Kasumi-1 (cell line): ENCODE measurements at regions not wholly inside any gene's neighbourhood (a gene's known extent, or its start where the extent isn't known, plus 50 kb on each side); places are given as distances from the start of the nearest gene placed in this dataset.
"Not testable (repeated sequence)": the region's sequence is repeated elsewhere in the genome, so short reads cannot be mapped to it uniquely, and the experiment has no call there.

Source experiments
- DNase-seq, 2 experiments: peaks; one replicate each; lab custom pipeline; 2025; lab: John Stamatoyannopoulos, UW

- not testable (repeated sequence) for DNase-seq
These were observed 1093.1 kb upstream of the DEFB115 start for GRCh38 chr20:30164389-30164788.

- no peak for DNase-seq
These were observed 1089.9 kb upstream of the DEFB115 start for GRCh38 chr20:30167540-30167939.

DNA sequence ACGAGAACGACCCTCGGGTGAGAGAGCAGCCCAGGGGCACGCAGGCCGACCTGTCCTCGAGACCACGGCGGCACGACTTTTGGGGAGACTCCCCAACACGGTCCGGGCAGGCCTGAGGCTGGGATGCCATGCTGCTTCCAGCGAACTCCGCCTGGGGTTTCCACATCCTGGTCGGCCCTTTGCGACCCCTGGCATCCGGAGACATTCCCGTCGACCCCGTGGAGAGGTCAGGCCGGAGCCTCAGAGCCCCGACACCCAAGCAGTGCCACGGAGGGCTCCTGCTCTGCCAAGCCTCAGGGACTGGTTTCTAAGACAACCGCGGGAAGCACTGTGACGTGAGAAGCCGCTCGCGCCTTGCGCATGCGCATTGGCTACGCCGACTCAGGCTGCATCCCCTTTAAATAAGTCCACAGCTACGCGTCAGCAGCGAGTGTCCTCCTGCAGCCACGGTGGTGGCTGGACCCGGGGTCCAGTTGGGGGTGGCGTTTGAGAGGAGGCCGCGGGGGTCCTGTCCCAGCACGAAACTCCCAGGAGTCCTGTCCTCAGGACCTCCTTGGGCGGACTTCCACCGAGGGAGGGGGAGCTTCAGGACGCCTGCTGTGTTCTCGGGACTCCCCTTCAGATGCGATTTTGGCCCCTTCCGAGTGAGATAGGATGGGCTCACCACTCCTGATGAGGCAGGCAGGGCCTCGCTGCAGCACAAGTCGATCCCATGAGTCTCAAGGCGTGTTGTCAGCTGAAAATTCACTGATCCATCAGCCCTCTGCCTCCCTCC lies 1089.3 kb upstream of the DEFB115 start:
- no peak for DNase-seq

GRCh38 chr20:30168800-30169138 lies 1088.7 kb upstream of the DEFB115 start:
- no peak for DNase-seq

DNA sequence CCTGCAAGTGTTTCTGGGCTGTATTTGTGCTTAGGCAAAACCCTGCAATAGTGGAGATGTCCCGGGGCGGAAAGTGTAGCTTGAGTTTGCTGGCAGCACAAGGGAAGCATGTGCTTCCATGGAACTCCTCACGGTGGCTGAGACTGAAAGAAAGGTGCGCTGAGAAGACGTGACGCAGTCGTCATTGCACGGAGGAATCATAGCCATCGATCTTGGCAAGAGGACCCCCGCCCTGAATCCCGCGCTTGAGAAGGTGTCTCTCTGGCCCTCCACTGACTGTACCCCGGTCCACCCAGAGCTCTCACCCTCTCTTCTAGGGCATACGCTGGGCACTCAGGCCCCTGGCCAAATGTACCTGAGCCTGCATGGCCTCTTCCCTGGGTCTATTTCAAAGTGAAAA lies 1081.8 kb upstream of the DEFB115 start:
- no peak for DNase-seq

DNA sequence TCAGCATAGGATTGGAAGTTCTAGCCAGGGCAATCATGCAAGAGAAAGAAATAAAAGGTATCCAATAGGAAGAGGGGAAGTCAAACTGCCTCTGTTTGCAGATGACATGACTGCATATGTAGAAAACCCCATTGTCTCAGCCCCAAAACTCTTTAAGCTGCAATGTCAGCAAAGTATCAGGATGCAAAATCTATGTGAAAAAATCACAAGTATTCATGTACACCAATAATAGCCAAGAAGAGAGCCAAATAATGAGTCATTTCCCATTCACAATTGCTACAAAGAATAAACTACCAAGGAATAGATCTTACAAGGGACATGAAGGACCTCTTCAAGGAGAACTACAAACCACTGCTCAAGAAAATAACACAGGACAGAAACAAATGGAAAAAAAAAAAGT lies 1074.3 kb upstream of the DEFB115 start:
- not testable (repeated sequence) for DNase-seq

DNA sequence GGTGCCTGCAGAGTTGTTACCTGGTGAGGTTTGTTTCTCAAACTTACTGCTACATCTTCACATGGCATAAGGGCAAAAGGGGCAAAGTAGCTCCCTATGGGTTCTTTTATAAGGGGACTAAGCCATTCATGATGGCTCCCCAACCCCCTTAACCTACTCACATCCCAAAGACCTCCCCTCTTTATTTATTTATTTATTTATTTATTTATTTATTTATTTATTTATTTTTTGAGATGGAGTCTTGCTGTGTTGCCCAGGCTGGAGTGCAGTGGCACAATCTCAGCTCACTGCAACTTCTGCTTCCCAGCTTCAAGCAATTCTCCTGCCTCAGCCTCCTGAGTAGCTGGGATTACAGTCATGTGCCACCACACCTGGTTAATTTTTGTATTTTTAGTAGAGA lies 1065.7 kb upstream of the DEFB115 start:
- not testable (repeated sequence) for DNase-seq

DNA sequence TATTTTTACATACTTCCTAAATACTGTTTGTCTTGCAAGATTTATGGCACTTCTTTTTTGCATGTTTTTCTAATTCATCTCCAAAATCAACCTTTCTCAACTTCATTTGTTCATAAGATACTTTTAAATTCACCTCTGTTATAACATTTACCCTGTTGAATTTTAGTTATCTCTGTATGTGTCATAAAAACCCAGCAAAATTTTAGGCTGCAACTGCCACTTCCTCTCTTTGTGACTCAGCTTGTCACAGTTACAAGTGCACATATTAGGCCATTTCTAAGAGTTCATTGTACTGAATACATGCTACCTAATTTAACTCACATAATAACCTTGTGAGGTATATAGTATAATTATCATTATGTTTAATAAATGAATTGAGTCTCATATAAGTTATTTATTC lies 1023.0 kb upstream of the DEFB115 start:
- peak; percentile 33 to 53 for DNase-seq

GRCh38 chr20:30275073-30275472 lies 982.4 kb upstream of the DEFB115 start:
- DNase-seq, result not testable (repeated sequence)

GRCh38 chr20:30281584-30282197 lies 975.8 kb upstream of the DEFB115 start:
- no peak for DNase-seq

DNA sequence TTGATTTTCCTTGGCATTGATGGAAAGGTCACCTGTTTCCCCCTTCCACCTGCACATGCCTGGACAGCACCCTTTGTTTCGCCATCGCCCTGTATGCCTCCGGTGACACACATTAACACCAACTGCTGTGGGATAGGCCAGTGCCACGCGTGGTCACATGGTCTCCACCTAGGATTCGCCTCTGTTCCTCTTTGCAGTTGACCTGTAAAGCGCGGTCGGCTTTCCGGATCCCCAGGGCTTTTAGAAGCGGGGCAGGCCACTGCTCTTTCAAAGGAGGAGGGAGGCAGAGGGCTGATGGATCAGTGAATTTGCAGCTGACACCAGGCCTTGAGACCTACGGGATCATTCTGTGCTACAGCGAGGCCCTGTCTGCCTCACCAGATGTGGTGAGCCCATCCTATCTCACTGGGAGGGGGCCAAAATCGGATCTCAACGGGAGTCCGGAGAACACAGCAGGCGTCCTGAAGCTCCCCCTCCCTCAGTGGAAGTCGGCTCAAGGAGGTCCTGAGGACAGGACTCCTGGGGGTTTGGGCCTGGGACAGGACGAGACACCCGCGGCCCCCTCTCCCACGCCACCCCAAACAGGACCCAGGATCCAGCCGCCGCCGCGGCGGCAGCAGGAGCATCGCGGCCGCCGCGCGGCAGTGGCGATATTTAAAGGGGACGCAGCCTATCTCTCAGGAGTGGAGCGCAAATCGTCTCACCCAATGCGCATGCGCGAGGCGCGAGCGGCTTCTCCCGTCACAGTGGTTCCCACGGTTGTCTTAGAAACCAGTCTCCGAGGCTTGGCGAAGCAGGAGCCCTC lies 973.8 kb upstream of the DEFB115 start:
- DNase-seq, result peak; percentile 48 to 64

GRCh38 chr20:30284281-30284905 lies 973.1 kb upstream of the DEFB115 start:
- no peak for DNase-seq

- no peak for DNase-seq
These were observed 971.8 kb upstream of the DEFB115 start for GRCh38 chr20:30285677-30286076.

GRCh38 chr20:30286157-30286556 lies 971.3 kb upstream of the DEFB115 start:
- no peak for DNase-seq

DNA sequence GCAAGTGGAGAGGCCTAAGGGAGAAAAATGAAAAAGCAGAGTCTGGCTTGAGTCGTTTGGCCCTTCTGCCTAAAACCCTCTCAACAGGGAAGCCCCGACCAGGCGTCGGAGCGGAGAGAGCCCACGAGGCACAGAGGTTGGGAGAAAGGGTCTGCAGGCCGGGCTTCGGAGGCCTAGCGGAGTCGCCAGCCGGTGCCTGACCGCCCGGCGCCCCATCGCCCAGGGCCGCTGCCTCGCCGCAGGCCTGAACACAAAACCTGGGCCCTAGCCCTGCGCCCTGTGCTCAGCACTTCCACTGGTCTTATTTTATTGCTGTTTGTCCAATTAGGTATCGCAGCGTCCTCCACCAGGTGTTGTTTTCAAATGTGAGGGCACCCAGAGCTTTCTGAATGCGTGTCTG lies 970.0 kb upstream of the DEFB115 start:
- not testable (repeated sequence) for DNase-seq

DNA sequence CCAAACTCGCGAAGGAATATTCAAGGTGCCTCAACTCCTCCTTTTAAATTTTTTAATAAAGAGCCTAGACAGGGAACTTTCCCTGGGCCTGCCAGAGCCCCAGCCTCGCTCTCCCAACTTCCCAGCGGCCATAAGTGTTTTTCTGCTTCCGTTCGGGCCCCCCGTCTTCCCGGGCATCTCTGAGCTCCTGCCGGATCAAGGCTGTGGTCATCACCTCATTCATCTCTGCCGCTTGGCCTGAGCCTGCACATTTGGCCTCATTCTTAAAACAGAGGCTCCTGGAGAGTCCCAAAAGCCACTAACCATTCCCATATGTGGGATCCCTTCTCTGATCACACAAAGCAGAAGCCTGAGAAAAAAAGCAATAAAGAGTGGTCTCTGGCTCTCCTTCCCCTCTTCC lies 969.1 kb upstream of the DEFB115 start:
- no peak for DNase-seq

GRCh38 chr20:30289049-30289448 lies 968.4 kb upstream of the DEFB115 start:
- DNase-seq, result peak; percentile 18 to 28

- DNase-seq, result peak; percentile 58 to 64
These were observed 967.7 kb upstream of the DEFB115 start for GRCh38 chr20:30289711-30290141.

DNA sequence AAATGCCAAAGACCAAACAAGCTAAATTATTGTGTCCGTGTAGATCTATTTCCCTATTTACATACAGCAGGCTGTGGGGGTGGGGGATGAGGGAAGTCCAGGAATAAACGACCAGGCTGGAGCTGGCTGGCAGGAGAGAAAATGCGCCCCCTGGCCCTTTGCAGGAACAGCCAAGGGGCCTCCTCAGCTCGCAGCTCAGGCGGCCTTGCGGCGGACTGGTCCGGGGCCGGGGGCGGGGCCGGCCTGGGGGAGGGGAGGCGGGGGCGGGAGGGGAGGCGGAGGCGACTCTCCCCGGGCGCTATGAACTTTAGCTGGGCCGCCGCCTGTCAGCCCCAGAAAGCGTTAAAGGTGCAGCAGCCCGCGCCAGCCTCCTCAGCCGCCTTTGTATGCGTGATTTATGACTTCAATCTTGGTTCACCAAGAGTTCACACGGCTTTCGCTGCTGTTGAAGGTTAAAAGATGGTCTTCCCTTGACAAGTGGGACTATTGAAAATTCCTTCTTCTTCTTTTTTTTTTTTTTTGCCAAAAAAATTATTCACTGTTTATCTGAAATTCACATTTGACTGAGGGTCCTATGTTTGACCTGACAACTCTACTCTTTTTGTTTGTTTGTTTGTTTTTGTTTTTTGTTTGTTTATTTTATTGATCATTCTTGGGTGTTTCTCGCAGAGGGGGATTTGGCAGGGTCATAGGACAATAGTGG lies 967.0 kb upstream of the DEFB115 start:
- DNase-seq, result peak; percentile 73 to 75

DNA sequence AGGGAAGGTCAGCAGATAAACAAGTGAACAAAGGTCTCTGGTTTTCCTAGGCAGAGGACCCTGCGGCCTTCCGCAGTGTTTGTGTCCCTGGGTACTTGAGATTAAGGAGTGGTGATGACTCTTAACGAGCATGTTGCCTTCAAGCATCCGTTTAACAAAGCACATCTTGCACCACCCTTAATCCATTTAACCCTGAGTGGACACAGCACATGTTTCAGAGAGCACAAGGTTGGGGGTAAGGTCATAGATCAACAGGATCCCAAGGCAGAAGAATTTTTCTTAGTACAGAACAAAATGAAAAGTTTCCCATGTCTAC lies 966.4 kb upstream of the DEFB115 start:
- not testable (repeated sequence) for DNase-seq

DNA sequence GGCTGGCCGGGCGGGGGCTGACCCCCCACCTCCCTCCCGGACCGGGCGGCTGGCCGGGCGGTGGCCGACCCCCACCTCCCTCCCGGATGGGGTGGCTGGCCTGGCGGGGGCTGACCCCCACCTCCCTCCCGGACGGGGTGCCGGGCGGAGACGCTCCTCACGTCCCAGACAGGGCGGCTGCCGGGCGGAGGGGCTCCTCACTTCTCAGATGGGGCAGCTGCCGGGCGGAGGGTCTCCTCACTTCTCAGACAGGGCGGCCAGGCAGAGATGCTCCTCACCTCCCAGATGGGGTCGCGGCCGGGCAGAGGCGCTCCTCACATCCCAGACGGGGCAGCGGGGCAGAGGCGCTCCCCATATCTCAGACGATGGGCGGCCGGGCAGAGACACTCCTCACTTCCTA lies 965.8 kb upstream of the DEFB115 start:
- DNase-seq, result not testable (repeated sequence)

DNA sequence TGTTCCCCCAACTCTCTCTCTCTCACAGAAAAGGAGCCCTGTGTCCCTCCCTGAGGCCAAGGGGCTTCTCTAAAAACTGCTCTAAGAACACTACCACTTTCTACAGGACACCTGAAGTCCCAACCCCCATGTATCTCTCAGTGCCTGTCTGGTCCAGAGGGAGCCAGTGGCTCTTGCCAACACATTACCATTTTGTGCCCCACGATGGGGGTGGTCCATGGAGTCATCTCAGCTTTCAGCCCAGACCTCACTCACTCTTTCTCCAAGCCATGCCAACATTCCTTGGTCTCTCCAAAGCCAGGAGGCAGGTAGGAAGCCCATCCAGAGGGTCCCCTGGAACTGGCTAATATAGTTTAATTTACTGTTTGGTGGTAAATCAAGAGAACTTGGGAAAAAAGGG lies 962.1 kb upstream of the DEFB115 start:
- not testable (repeated sequence) for DNase-seq
